ENCODE measurements at regions not wholly inside any gene's neighbourhood (a gene's known extent, or its start where the extent isn't known, plus 50 kb on each side); places are given as distances from the start of the nearest gene placed in this dataset.

- Histone ChIP-seq H3K9me3 (peaks cover 6% of the 10 kb centered on the region), H3K27me3 (replicated peaks; ENCODE audit: control insufficient read depth, insufficient read depth, low read length) (no peaks in the 10 kb centered on the region), H3K4me3 (ENCODE audit: low read depth, low read length) (no peak overlapping the region), H3K36me3 (ENCODE audit: control insufficient read depth, insufficient read depth, low read length) (no peaks in the 10 kb centered on the region), H3K4me1 (no peaks in the 10 kb centered on the region)
- no peaks in the 10 kb centered on the region for H3K27me3 Mint-ChIP-seq (ENCODE audit: insufficient read depth, unreplicated experiment)
- no peak overlapping the region for H3K4me3 Mint-ChIP-seq (ENCODE audit: unreplicated experiment)
- intact Hi-C loops (cut with micrococcal nuclease; ENCODE audit: unreplicated experiment), result no loop called here
- peaks cover 12% of the 10 kb centered on the region for H3K9me3 Mint-ChIP-seq (ENCODE audit: unreplicated experiment)
- no TSS peak for BruUV-seq (replicated peaks)
- H3K4me1 Mint-ChIP-seq (ENCODE audit: low read depth, unreplicated experiment), result peaks cover 10% of the 10 kb centered on the region
- no peak for DNase-seq
- TF ChIP-seq CTCF (IDR thresholded peaks at IDR 0.05; ENCODE audit: insufficient read depth in 1 of 2, low read depth in 1 of 2, low read length in 1 of 2, severe bottlenecking in 1 of 2, unreplicated experiment in 1 of 2), result no peak
- H3K36me3 Mint-ChIP-seq (ENCODE audit: insufficient read depth, unreplicated experiment), result peaks cover 6% of the 10 kb centered on the region
- peak overlapping the region; percentile 34 for H3K27ac Mint-ChIP-seq (ENCODE audit: unreplicated experiment)
- CTCF ChIA-PET, result no interaction called here
- POLR2A ChIA-PET, result no interaction called here
These were observed 169.5 kb upstream of the THBS1 start for GRCh38 chr15:39411102-39411989.

GRCh38 chr15:39413558-39413957 lies 167.3 kb upstream of the THBS1 start:
- Mint-ChIP-seq H3K27ac (ENCODE audit: unreplicated experiment) (no peak overlapping the region), H3K36me3 (ENCODE audit: insufficient read depth, unreplicated experiment) (peaks cover 12% of the 10 kb centered on the region), H3K9me3 (ENCODE audit: unreplicated experiment) (peaks cover 29% of the 10 kb centered on the region), H3K27me3 (ENCODE audit: insufficient read depth, unreplicated experiment) (no peaks in the 10 kb centered on the region), H3K4me1 (ENCODE audit: low read depth, unreplicated experiment) (peaks cover 10% of the 10 kb centered on the region), H3K4me3 (ENCODE audit: unreplicated experiment) (no peak overlapping the region)
- Histone ChIP-seq H3K4me3 (ENCODE audit: low read depth, low read length) (no peak overlapping the region), H3K36me3 (ENCODE audit: control insufficient read depth, insufficient read depth, low read length) (peaks cover 2% of the 10 kb centered on the region), H3K9me3 (peaks cover 16% of the 10 kb centered on the region), H3K4me1 (0 out of 2 replicates have a peak, but pooled peaks cover under 1% of the 10 kb centered on the region), H3K27me3 (replicated peaks; ENCODE audit: control insufficient read depth, insufficient read depth, low read length) (no peaks in the 10 kb centered on the region)
- POLR2A ChIA-PET, result no interaction called here
- intact Hi-C loops (cut with micrococcal nuclease; ENCODE audit: unreplicated experiment), result no loop called here
- BruUV-seq (replicated peaks), result no TSS peak
- CTCF ChIA-PET, result no interaction called here
- DNase-seq, result no peak
- TF ChIP-seq CTCF (IDR thresholded peaks at IDR 0.05; ENCODE audit: insufficient read depth in 1 of 2, low read depth in 1 of 2, low read length in 1 of 2, severe bottlenecking in 1 of 2, unreplicated experiment in 1 of 2), result no peak

- Histone ChIP-seq H3K4me3 (ENCODE audit: low read depth, low read length) (no peak overlapping the region), H3K36me3 (ENCODE audit: control insufficient read depth, insufficient read depth, low read length) (peaks cover 2% of the 10 kb centered on the region), H3K27me3 (replicated peaks; ENCODE audit: control insufficient read depth, insufficient read depth, low read length) (no peaks in the 10 kb centered on the region), H3K4me1 (peaks cover 7% of the 10 kb centered on the region), H3K9me3 (peaks cover 16% of the 10 kb centered on the region)
- H3K27ac Mint-ChIP-seq (ENCODE audit: unreplicated experiment), result peak overlapping the region; percentile 21
- intact Hi-C loops (cut with micrococcal nuclease; ENCODE audit: unreplicated experiment), result no loop called here
- ChIA-PET POLR2A (interaction anchor here (0.5 to 0.6 kb wide), 2 partner anchors 20 to 167 kb away, joined by 3 to 4 read pairs; partner anchors contain the start of gene THBS1), CTCF (no interaction called here)
- BruUV-seq (replicated peaks), result no TSS peak
- H3K4me3 Mint-ChIP-seq (ENCODE audit: unreplicated experiment), result no peak overlapping the region
- DNase-seq, result no peak
- H3K9me3 Mint-ChIP-seq (ENCODE audit: unreplicated experiment), result peaks cover 30% of the 10 kb centered on the region
- H3K36me3 Mint-ChIP-seq (ENCODE audit: insufficient read depth, unreplicated experiment), result peaks cover 12% of the 10 kb centered on the region
- H3K4me1 Mint-ChIP-seq (ENCODE audit: low read depth, unreplicated experiment), result peaks cover 12% of the 10 kb centered on the region
- no peak for TF ChIP-seq CTCF (IDR thresholded peaks at IDR 0.05; ENCODE audit: insufficient read depth in 1 of 2, low read depth in 1 of 2, low read length in 1 of 2, severe bottlenecking in 1 of 2, unreplicated experiment in 1 of 2)
- H3K27me3 Mint-ChIP-seq (ENCODE audit: insufficient read depth, unreplicated experiment), result no peaks in the 10 kb centered on the region
These were observed 166.7 kb upstream of the THBS1 start for GRCh38 chr15:39414201-39414600.

Data from Caco-2 (cell line).